SH-SY5Y (cell line): ENCODE measurements at regions not wholly inside any gene's neighbourhood (a gene's known extent, or its start where the extent isn't known, plus 50 kb on each side); places are given as distances from the start of the nearest gene placed in this dataset.

Experiments used
- GATA2 ChIP-seq: IDR thresholded peaks from 2 replicates; pipeline ENCODE4 v1.6.1; 2011; ENCODE audit warnings: mild to moderate bottlenecking, low read depth, low read length
- GATA3 ChIP-seq: IDR thresholded peaks from 2 replicates; pipeline ENCODE4 v1.6.1; 2011; ENCODE audit warnings: low read depth, mild to moderate bottlenecking, low read length, moderate library complexity

- TF ChIP-seq GATA2 (no peak), GATA3 (no peak)
Observed at GRCh38 chr3:78459796-78460195, 1308.0 kb downstream of the ROBO1 start.
